Smooth muscle cell (in vitro differentiated cells): ENCODE measurements at regions not wholly inside any gene's neighbourhood (a gene's known extent, or its start where the extent isn't known, plus 50 kb on each side); places are given as distances from the start of the nearest gene placed in this dataset.
A peak's percentile ranks its signal among the peaks of the same experiment; 100 is the strongest.

Experiments used
- DNase-seq: peaks from one replicate; lab custom pipeline; 2025; ENCODE audit not compliant: unreplicated experiment; lab: John Stamatoyannopoulos, UW
- H2AFZ ChIP-seq: fragments of 200-600 bp; sonication (generic); 2 replicates; pipeline ENCODE4 v1.6.0; 2016; ENCODE audit warnings: antibody characterized with exemption, low read depth, mild to moderate bottlenecking
- H3F3A ChIP-seq: fragments of 200-600 bp; sonication (generic); 2 replicates; pipeline ENCODE4 v1.6.0; 2017; ENCODE audit warnings: antibody characterized with exemption, low read depth
- H3K27ac ChIP-seq: fragments of 200-600 bp; sonication (generic); 2 replicates; pipeline ENCODE4 v1.5.1; 2016; ENCODE audit warnings: low read depth, mild to moderate bottlenecking
- H3K27me3 ChIP-seq: fragments of 200-600 bp; sonication (generic); 2 replicates; pipeline ENCODE4 v1.6.1; 2016; ENCODE audit warnings: low read depth, mild to moderate bottlenecking
- H3K36me3 ChIP-seq: fragments of 200-600 bp; sonication (generic); 2 replicates; pipeline ENCODE4 v1.5.1; 2016; ENCODE audit warnings: low read depth
- H3K4me1 ChIP-seq: fragments of 200-600 bp; sonication (generic); 2 replicates; pipeline ENCODE4 v1.5.1; 2016; ENCODE audit warnings: low read depth
- H3K4me2 ChIP-seq: fragments of 200-600 bp; sonication (generic); 2 replicates; pipeline ENCODE4 v1.6.0; 2016; ENCODE audit warnings: mild to moderate bottlenecking
- H3K4me3 ChIP-seq: fragments of 200-600 bp; sonication (generic); 2 replicates; pipeline ENCODE4 v1.5.1; 2016; ENCODE audit warnings: mild to moderate bottlenecking
- H3K79me2 ChIP-seq: fragments of 200-600 bp; sonication (generic); 2 replicates; pipeline ENCODE4 v1.6.0; 2016; ENCODE audit warnings: low read depth, mild to moderate bottlenecking
- H3K9ac ChIP-seq: fragments of 200-600 bp; sonication (generic); 2 replicates; pipeline ENCODE4 v1.6.0; 2016; ENCODE audit warnings: low read depth
- H3K9me3 ChIP-seq: fragments of 200-600 bp; sonication (generic); replicated peaks from 2 replicates; pipeline ENCODE4 v1.5.1; 2016; ENCODE audit warnings: low read depth
- H4K20me1 ChIP-seq: fragments of 200-600 bp; sonication (generic); 2 replicates; pipeline ENCODE4 v1.6.0; 2016; ENCODE audit warnings: low read depth
- WGBS: methylation state at CpG from one replicate; pipeline ENCODE4 v1.1.7; 2016; ENCODE audit warnings: low lambda C conversion rate; 5-methylcytosine and 5-hydroxymethylcytosine counted together
- TF ChIP-seq, protein P1 (sequence below): fragments of 200-600 bp; sonication (generic); IDR thresholded peaks from 2 replicates; pipeline ENCODE4 v1.5.1; 2017; ENCODE audit warnings: borderline replicate concordance, mild to moderate bottlenecking, antibody characterized with exemption; ENCODE audit not compliant: insufficient read depth, poor library complexity, severe bottlenecking

DNA sequence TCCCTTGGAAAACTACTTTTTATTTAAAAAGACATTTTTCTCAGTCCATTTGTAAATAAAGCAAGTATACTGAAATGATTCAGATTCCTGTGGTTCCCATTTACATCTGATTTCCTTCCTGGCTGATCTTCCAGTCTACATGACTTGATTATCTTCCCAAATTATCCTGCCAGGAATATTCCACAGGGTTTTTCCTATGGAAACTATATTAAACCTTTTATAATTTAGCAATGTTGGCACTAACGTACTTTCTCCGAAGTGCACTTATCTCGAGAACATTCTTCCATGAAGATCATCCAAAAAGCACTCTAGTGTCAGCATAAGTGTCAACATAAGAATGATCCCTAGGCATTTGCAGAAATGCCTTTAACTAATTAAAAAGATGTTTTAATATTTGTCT, 347.7 kb upstream of the KIF2B start:
- Histone ChIP-seq H3F3A (no peaks in the 10 kb centered on the region), H3K27me3 (no peaks in the 10 kb centered on the region), H3K9ac (no peak overlapping the region), H3K36me3 (no peaks in the 10 kb centered on the region), H3K4me2 (peak overlapping the region; percentile 7), H2AFZ (no peak overlapping the region), H3K4me1 (no peaks in the 10 kb centered on the region), H3K4me3 (no peak overlapping the region), H3K79me2 (no peaks in the 10 kb centered on the region), H4K20me1 (no peaks in the 10 kb centered on the region), H3K9me3 (no peaks in the 10 kb centered on the region), H3K27ac (peak overlapping the region; percentile 46)
- TF ChIP-seq, protein P1, sequence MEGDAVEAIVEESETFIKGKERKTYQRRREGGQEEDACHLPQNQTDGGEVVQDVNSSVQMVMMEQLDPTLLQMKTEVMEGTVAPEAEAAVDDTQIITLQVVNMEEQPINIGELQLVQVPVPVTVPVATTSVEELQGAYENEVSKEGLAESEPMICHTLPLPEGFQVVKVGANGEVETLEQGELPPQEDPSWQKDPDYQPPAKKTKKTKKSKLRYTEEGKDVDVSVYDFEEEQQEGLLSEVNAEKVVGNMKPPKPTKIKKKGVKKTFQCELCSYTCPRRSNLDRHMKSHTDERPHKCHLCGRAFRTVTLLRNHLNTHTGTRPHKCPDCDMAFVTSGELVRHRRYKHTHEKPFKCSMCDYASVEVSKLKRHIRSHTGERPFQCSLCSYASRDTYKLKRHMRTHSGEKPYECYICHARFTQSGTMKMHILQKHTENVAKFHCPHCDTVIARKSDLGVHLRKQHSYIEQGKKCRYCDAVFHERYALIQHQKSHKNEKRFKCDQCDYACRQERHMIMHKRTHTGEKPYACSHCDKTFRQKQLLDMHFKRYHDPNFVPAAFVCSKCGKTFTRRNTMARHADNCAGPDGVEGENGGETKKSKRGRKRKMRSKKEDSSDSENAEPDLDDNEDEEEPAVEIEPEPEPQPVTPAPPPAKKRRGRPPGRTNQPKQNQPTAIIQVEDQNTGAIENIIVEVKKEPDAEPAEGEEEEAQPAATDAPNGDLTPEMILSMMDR, result no peak
- 63% methylated on average over 3 of the region's 3 CpGs for WGBS
- no peak for DNase-seq

DNA sequence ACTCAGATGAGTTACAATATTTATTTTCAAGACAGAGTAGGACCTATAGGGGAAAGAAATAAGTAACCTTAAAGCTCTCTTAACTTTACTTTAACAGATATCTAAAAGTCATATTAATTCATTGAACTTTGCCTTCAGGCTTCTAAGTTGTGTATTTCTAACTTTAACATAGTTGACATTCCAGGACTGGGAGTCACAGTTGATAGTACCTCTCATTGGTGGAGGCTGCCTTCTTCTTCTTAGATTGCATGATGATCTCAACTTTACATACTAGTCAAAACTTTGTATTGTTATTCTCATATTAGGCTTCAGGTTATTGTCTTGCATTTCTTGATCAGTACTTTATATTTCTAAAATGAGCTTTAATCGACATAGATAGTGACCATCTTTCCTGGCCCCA, 350.1 kb upstream of the KIF2B start:
- Histone ChIP-seq H3K4me3 (no peak overlapping the region), H3K4me2 (no peak overlapping the region), H4K20me1 (no peaks in the 10 kb centered on the region), H2AFZ (no peak overlapping the region), H3K9ac (no peak overlapping the region), H3K9me3 (no peaks in the 10 kb centered on the region), H3K27ac (no peak overlapping the region), H3K36me3 (no peaks in the 10 kb centered on the region), H3K4me1 (no peaks in the 10 kb centered on the region), H3K79me2 (no peaks in the 10 kb centered on the region), H3F3A (no peaks in the 10 kb centered on the region), H3K27me3 (no peaks in the 10 kb centered on the region)
- TF ChIP-seq, protein P1, result no peak
- DNase-seq, result no peak
- WGBS, result 97% methylated on average over 1 of the region's 1 CpG

DNA sequence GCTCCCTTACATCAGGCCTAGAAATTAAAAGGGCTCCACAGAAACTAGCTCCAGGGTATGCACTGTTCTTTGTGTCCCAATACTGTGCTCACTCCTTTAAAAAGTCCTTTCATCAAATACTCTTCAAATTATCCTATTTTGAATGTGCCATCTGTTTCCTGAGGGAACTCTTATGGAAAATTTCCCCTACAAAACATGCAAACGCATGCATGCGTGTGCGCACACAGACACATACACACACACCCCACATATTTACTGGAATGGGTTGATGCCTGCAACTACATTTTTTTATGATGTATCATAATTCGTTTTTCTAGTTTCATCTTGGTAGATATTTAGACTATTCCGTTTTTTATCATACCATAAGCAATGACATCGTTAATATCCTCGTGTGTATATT, 351.2 kb upstream of the KIF2B start:
- no peaks in the 10 kb centered on the region for H3K79me2 ChIP-seq
- H3K9me3 ChIP-seq, result no peaks in the 10 kb centered on the region
- H4K20me1 ChIP-seq, result no peaks in the 10 kb centered on the region
- no peaks in the 10 kb centered on the region for H3K4me1 ChIP-seq
- H3K36me3 ChIP-seq, result no peaks in the 10 kb centered on the region
- no peak for DNase-seq
- TF ChIP-seq, protein P1, result no peak
- no peaks in the 10 kb centered on the region for H3K27me3 ChIP-seq
- no peak overlapping the region for H3K4me3 ChIP-seq
- no peak overlapping the region for H3K9ac ChIP-seq
- 88% methylated on average over 7 of the region's 7 CpGs for WGBS
- H3K27ac ChIP-seq, result no peak overlapping the region
- no peak overlapping the region for H3K4me2 ChIP-seq
- H2AFZ ChIP-seq, result no peak overlapping the region
- H3F3A ChIP-seq, result no peaks in the 10 kb centered on the region

DNA sequence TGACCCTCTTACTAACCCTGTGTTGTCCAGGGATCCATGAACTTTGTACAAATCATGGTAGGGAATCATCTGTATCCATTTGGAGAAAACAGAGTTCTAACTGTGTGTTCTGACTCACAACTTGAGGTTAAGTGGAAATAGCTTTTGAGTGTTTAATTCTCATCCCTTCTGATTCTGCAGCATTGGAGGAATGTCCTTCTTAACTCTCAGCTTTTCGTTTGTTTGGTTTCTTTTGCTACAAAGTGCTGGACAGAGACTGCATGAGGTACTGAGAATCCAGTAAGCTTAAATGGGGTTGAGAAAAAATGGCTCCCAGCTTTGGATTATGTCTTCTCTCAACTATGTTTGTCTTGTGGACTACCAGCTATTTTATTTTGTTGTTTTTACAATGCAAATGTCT, 352.1 kb upstream of the KIF2B start:
- Histone ChIP-seq H3K9me3 (no peaks in the 10 kb centered on the region), H3K4me1 (no peaks in the 10 kb centered on the region), H3K27me3 (no peaks in the 10 kb centered on the region), H3K79me2 (no peaks in the 10 kb centered on the region), H3K27ac (no peak overlapping the region), H2AFZ (no peak overlapping the region), H3K9ac (no peak overlapping the region), H3K4me2 (no peak overlapping the region), H3F3A (no peaks in the 10 kb centered on the region), H3K4me3 (no peak overlapping the region), H4K20me1 (no peaks in the 10 kb centered on the region), H3K36me3 (no peaks in the 10 kb centered on the region)
- no peak for DNase-seq
- TF ChIP-seq, protein P1, result no peak
- 12% methylated on average over 1 of the region's 1 CpG for WGBS
